GM23338 (cell line): ENCODE measurements at regions not wholly inside any gene's neighbourhood (a gene's known extent, or its start where the extent isn't known, plus 50 kb on each side); places are given as distances from the start of the nearest gene placed in this dataset.

Experiments used
- ATAC-seq: fragments of 200-7000 bp; cut with Tn5 transposase; 3 replicates; pipeline ENCODE4 v1.9.1; 2020
- DNase-seq: peaks from one replicate; pipeline ENCODE4 v3.0.0-alpha.2; 2015; ENCODE audit warnings: low spot score
- H2AFZ ChIP-seq: fragments of 200-600 bp; sonication (generic); 2 replicates; pipeline ENCODE4 v1.8.0; 2016; ENCODE audit warnings: antibody characterized with exemption, mild to moderate bottlenecking, moderate library complexity
- H3F3A ChIP-seq: fragments of 200-600 bp; sonication (generic); replicated peaks from 2 replicates; pipeline ENCODE4 v1.8.0; 2017; ENCODE audit warnings: antibody characterized with exemption, mixed run types, low read depth
- H3K27ac ChIP-seq: fragments of 200-600 bp; sonication (generic); 2 replicates; pipeline ENCODE4 v1.6.1; 2016; ENCODE audit warnings: low read depth
- H3K27me3 ChIP-seq: fragments of 200-600 bp; sonication (generic); 2 replicates; pipeline ENCODE4 v1.8.0; 2016; ENCODE audit warnings: mild to moderate bottlenecking, mixed run types, moderate library complexity; ENCODE audit not compliant: insufficient read depth
- H3K36me3 ChIP-seq: fragments of 200-600 bp; sonication (generic); 2 replicates; pipeline ENCODE4 v1.8.0; 2016; ENCODE audit warnings: mild to moderate bottlenecking; ENCODE audit not compliant: insufficient read depth
- H3K4me1 ChIP-seq: fragments of 200-600 bp; sonication (generic); 2 replicates; pipeline ENCODE4 v1.8.0; 2016; ENCODE audit warnings: mild to moderate bottlenecking, moderate library complexity; ENCODE audit not compliant: insufficient read depth
- H3K4me2 ChIP-seq: fragments of 200-600 bp; sonication (generic); 2 replicates; pipeline ENCODE4 v1.7.1; 2017; ENCODE audit warnings: mixed run types
- H3K4me3 ChIP-seq: fragments of 200-600 bp; sonication (generic); 2 replicates; pipeline ENCODE4 v1.6.1; 2016; ENCODE audit warnings: mixed run types
- H3K79me2 ChIP-seq: fragments of 200-600 bp; sonication (generic); replicated peaks from 2 replicates; pipeline ENCODE4 v1.8.0; 2017; ENCODE audit warnings: mild to moderate bottlenecking; ENCODE audit not compliant: insufficient read depth
- H3K9me2 ChIP-seq: fragments of 200-600 bp; sonication (generic); 2 replicates; pipeline ENCODE4 v1.8.0; 2017; ENCODE audit not compliant: insufficient read depth
- H4K20me1 ChIP-seq: fragments of 200-600 bp; sonication (generic); replicated peaks from 2 replicates; pipeline ENCODE4 v1.8.0; 2017; ENCODE audit warnings: mild to moderate bottlenecking; ENCODE audit not compliant: insufficient read depth
- H3K27ac Mint-ChIP-seq: 2 replicates; pipeline ENCODE4 v1.8.0; 2020; ENCODE audit warnings: inconsistent platforms, mild to moderate bottlenecking, moderate library complexity, mixed read lengths
- H3K27me3 Mint-ChIP-seq: 3 replicates; pipeline ENCODE4 v1.8.0; 2022; ENCODE audit warnings: low read depth, mild to moderate bottlenecking, moderate library complexity, mixed read lengths, inconsistent platforms; ENCODE audit not compliant: insufficient read depth, poor library complexity
- H3K36me3 Mint-ChIP-seq: 3 replicates; pipeline ENCODE4 v1.8.0; 2021; ENCODE audit warnings: low read depth, mild to moderate bottlenecking, inconsistent platforms, moderate library complexity, mixed read lengths
- H3K4me1 Mint-ChIP-seq: 3 replicates; pipeline ENCODE4 v1.8.0; 2020; ENCODE audit warnings: mild to moderate bottlenecking, inconsistent platforms, mixed read lengths
- H3K4me3 Mint-ChIP-seq: 3 replicates; pipeline ENCODE4 v1.8.0; 2021; ENCODE audit warnings: moderate library complexity, mild to moderate bottlenecking, inconsistent platforms, mixed read lengths
- H3K9me3 Mint-ChIP-seq: 3 replicates; pipeline ENCODE4 v1.8.0; 2020; ENCODE audit warnings: moderate library complexity, mild to moderate bottlenecking, inconsistent platforms, mixed read lengths
- CREB1 ChIP-seq: fragments of 250-450 bp; sonication (Bioruptor Pico); IDR thresholded peaks from 2 replicates; pipeline ENCODE4 v1.5.0; 2020; ENCODE audit warnings: low read depth, mild to moderate bottlenecking, moderate library complexity
- CTCF ChIP-seq, 2 experiments: fragments of 200-600 bp in 1 of 2; sonication (generic) in 1 of 2; conservative IDR thresholded peaks; 2 replicates each; pipeline versions ENCODE4 v1.5.1 to v1.6.1; 2016 to 2017; ENCODE audit warnings: antibody characterized with exemption in 2 of 2, low read depth in 2 of 2, mild to moderate bottlenecking in 2 of 2, moderate library complexity in 1 of 2
- ETS1 ChIP-seq: IDR thresholded peaks from 2 replicates; pipeline ENCODE4 v1.6.1; 2016; ENCODE audit warnings: antibody characterized with exemption
- EZH2 ChIP-seq: fragments of 200-600 bp; sonication (generic); IDR thresholded peaks from one replicate; pipeline ENCODE4 v1.8.0; 2017; ENCODE audit warnings: antibody characterized with exemption, mild to moderate bottlenecking, low read depth; ENCODE audit not compliant: unreplicated experiment
- EZH2phosphoT487 ChIP-seq: fragments of 200-600 bp; sonication (generic); IDR thresholded peaks from one replicate; pipeline ENCODE4 v1.8.1; 2018; ENCODE audit warnings: antibody characterized with exemption; ENCODE audit not compliant: unreplicated experiment
- NANOG ChIP-seq: IDR thresholded peaks from 2 replicates; pipeline ENCODE4 v1.6.1; 2016; ENCODE audit warnings: antibody characterized with exemption, borderline replicate concordance
- POLR2AphosphoS5 ChIP-seq: IDR thresholded peaks from 2 replicates; pipeline ENCODE4 v1.6.1; 2016; ENCODE audit warnings: antibody characterized with exemption, low read depth
- REST ChIP-seq: IDR thresholded peaks from one replicate; pipeline ENCODE4 v1.6.1; 2018; ENCODE audit warnings: antibody characterized with exemption; ENCODE audit not compliant: unreplicated experiment
- STAT1 ChIP-seq: IDR thresholded peaks from one replicate; pipeline ENCODE4 v1.6.1; 2016; ENCODE audit warnings: antibody characterized with exemption; ENCODE audit not compliant: unreplicated experiment
- ZNF114 ChIP-seq: fragments of 250-450 bp; sonication (Bioruptor Pico); IDR thresholded peaks from 2 replicates; pipeline ENCODE4 v1.5.0; 2020; ENCODE audit warnings: mild to moderate bottlenecking, moderate library complexity
- ZNF462 ChIP-seq: fragments of 250-450 bp; sonication (Bioruptor Pico); IDR thresholded peaks from 2 replicates; pipeline ENCODE4 v1.5.0; 2020; ENCODE audit warnings: mild to moderate bottlenecking, moderate library complexity

GRCh38 chr1:70902211-70902610, 145.4 kb downstream of the PTGER3 start (continued):
- no peak for TF ChIP-seq REST
- TF ChIP-seq CTCF (conservative IDR thresholded peaks at IDR 0.05; ENCODE audit: low read depth in 2 of 2) = no peak
- no peak for TF ChIP-seq POLR2AphosphoS5
- TF ChIP-seq EZH2phosphoT487 = no peak
- TF ChIP-seq EZH2 = no peak
- TF ChIP-seq CREB1 (CRISPR knock-in tag) = no peak
- TF ChIP-seq NANOG = no peak
- TF ChIP-seq ZNF114 (CRISPR knock-in tag) = no peak
- TF ChIP-seq ETS1 = no peak
- TF ChIP-seq STAT1 = no peak

- Histone ChIP-seq H3K4me2 (no peak overlapping the region), H3F3A (no peaks in the 10 kb centered on the region), H3K79me2 (no peaks in the 10 kb centered on the region), H3K9me2 (peaks cover 8% of the 10 kb centered on the region; the same call in 1 of the 2 replicates), H2AFZ (no peak overlapping the region), H3K36me3 (no peaks in the 10 kb centered on the region), H4K20me1 (no peaks in the 10 kb centered on the region), H3K27ac (no peak overlapping the region), H3K4me1 (no peaks in the 10 kb centered on the region), H3K4me3 (no peak overlapping the region), H3K27me3 (no peaks in the 10 kb centered on the region)
- Mint-ChIP-seq H3K9me3 (no peaks in the 10 kb centered on the region), H3K27me3 (peaks cover 2% of the 10 kb centered on the region), H3K27ac (no peak overlapping the region), H3K36me3 (no peaks in the 10 kb centered on the region), H3K4me1 (no peaks in the 10 kb centered on the region; the same call in 2 of the 3 replicates), H3K4me3 (no peak overlapping the region)
- ATAC-seq (no peak), DNase-seq (no peak)
- TF ChIP-seq CREB1 (CRISPR knock-in tag) = no peak
- no peak for TF ChIP-seq ZNF462 (CRISPR knock-in tag)
- no peak for TF ChIP-seq EZH2
- TF ChIP-seq ZNF114 (CRISPR knock-in tag) = no peak
- TF ChIP-seq EZH2phosphoT487 = no peak
- no peak for TF ChIP-seq NANOG
- no peak for TF ChIP-seq STAT1
Measured at GRCh38 chr1:70906800-70907199, 140.8 kb downstream of the PTGER3 start.
